Activated CD8-positive, alpha-beta memory T cell treated with anti-CD3 and anti-CD28 coated beads, Interleukin-2, amount 10 ng/mL, durations not matched to agents 7 days and 5 days (primary cell): ENCODE measurements at regions not wholly inside any gene's neighbourhood (a gene's known extent, or its start where the extent isn't known, plus 50 kb on each side); places are given as distances from the start of the nearest gene placed in this dataset.

ENCODE experiments used
- ATAC-seq: fragments of 150-1000 bp; cut with Tn5 transposase; one replicate; pipeline ENCODE4 v1.10.0; 2021; ENCODE audit warnings: moderate library complexity
- CTCF ChIA-PET: fragments of 350-600 bp; sonication (Branson Sonifier 250); formaldehyde crosslinking; loops from one replicate; lab custom pipeline; 2021; ENCODE audit warnings: antibody characterized with exemption; lab: Charles Lee
- DNase-seq: peaks from one replicate; pipeline ENCODE4 v3.0.0-alpha.2; 2020
- H3K27ac Mint-ChIP-seq: one replicate; pipeline ENCODE4 v1.8.0; 2021; ENCODE audit warnings: mild to moderate bottlenecking, mixed read lengths
- H3K27me3 Mint-ChIP-seq: one replicate; pipeline ENCODE4 v1.8.0; 2021; ENCODE audit warnings: mixed read lengths
- H3K36me3 Mint-ChIP-seq: one replicate; pipeline ENCODE4 v1.8.0; 2021; ENCODE audit warnings: mild to moderate bottlenecking, mixed read lengths
- H3K4me1 Mint-ChIP-seq: one replicate; pipeline ENCODE4 v1.8.0; 2021; ENCODE audit warnings: mixed read lengths
- H3K4me3 Mint-ChIP-seq: one replicate; pipeline ENCODE4 v1.8.0; 2021; ENCODE audit warnings: mild to moderate bottlenecking, moderate library complexity, mixed read lengths
- H3K9me3 Mint-ChIP-seq: one replicate; pipeline ENCODE4 v1.8.0; 2022; ENCODE audit warnings: low read depth, mixed read lengths

DNA sequence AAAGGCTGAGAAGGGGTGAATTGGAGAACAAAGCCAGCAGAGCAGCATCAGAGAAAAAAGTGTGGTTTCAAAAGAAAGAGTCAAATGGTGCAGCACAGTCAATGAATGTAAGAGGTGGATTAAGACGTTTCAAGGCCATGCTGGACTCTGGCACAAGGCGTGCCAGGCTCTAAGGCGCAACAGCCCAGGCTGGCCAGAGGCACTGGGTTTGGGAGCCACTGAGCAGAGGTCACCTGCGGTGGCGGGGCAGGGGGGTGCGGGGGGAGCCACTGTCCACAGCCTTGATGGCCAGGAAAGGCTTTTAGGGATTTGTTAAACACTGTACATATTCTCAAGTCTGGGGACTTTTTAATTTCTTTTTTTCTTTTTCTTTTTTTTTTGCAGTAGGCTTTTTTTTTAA, 222.5 kb upstream of the FAT1 start:
- no peaks in the 10 kb centered on the region for H3K27me3 Mint-ChIP-seq
- no peak overlapping the region for H3K27ac Mint-ChIP-seq
- CTCF ChIA-PET, result no interaction called here
- H3K4me1 Mint-ChIP-seq, result no peaks in the 10 kb centered on the region
- peaks cover 3% of the 10 kb centered on the region for H3K9me3 Mint-ChIP-seq
- DNase-seq (no peak), ATAC-seq (no peak)
- H3K36me3 Mint-ChIP-seq, result no peaks in the 10 kb centered on the region
- H3K4me3 Mint-ChIP-seq, result no peak overlapping the region

DNA sequence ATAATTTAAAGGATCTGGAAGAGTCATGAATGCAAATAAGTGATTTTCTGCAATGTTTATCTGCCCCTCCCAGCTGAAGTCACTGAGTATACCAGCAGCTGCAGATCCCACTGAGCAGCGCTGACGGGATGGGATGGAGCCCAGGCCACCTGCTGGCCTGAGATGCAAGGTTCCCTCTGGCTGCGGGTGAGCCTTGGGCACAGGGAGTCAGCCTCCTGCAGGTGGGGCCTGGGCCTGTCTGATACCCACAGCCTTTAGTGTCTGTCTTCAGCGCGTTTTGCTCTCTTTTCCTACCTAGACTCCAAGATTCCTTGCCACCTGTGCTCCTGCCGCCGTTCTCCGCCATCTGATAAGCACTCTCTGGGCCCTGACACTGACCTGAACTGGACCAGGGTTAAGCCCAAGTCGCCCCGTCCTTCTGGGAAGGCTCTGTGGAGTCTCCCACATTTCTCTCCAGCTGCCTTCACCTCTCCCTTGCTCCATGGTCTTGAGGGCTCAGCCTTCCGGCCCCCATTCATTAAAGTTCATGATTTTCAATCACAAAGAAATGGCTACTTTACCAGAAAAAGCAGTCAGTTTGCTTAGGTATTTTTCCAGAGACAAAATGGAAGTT, 223.1 kb upstream of the FAT1 start:
- H3K9me3 Mint-ChIP-seq, result peaks cover 3% of the 10 kb centered on the region
- CTCF ChIA-PET, result no interaction called here
- H3K4me1 Mint-ChIP-seq, result no peaks in the 10 kb centered on the region
- no peak overlapping the region for H3K27ac Mint-ChIP-seq
- ATAC-seq (no peak), DNase-seq (no peak)
- H3K4me3 Mint-ChIP-seq, result no peak overlapping the region
- H3K36me3 Mint-ChIP-seq, result no peaks in the 10 kb centered on the region
- H3K27me3 Mint-ChIP-seq, result no peaks in the 10 kb centered on the region

DNA sequence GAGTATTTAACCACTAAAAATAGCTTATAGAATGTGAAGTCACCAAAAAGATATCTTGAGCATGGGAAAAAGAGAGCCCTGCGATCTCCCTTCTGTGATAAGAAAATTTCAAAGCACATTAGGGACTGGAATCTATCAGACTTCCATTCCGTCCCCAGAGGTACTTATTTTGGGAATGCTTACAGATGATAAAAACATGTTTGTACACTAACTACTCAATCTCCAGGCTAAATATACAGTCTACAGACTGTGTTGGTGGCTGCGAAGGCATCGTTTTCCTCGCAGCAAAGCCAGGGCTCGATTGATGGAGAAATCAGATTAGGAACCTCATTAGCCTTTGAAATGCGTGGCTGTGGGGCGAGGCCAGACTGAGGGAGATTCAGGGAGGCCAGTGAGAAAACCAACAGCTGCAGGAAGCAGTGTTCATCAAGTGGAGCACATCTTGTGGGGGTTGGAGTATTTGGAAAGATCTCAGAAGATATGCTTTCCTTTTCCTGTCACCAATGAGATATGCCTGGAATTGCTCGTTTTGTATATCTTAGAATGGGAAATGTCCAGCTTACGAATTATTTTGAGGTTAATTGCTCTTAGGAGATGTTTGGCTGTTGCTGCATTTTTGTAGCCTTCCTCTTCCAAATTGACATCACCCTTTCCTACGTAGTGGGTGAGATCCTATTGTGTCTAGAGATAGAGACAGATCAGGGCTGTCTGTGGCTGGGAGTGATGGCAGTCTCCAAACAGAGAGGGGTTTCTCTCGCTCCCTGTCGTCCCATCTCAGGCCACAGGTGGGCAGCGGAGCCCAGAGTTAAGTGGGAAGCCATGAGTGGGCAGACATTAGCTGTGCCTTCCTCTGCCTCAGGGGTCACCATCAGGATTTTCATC, 224.9 kb upstream of the FAT1 start:
- H3K27me3 Mint-ChIP-seq, result no peaks in the 10 kb centered on the region
- H3K4me3 Mint-ChIP-seq, result no peak overlapping the region
- DNase-seq, result no peak
- ATAC-seq, result no peak
- H3K9me3 Mint-ChIP-seq, result peaks cover 3% of the 10 kb centered on the region
- no peak overlapping the region for H3K27ac Mint-ChIP-seq
- H3K36me3 Mint-ChIP-seq, result no peaks in the 10 kb centered on the region
- CTCF ChIA-PET, result no interaction called here
- H3K4me1 Mint-ChIP-seq, result no peaks in the 10 kb centered on the region

DNA sequence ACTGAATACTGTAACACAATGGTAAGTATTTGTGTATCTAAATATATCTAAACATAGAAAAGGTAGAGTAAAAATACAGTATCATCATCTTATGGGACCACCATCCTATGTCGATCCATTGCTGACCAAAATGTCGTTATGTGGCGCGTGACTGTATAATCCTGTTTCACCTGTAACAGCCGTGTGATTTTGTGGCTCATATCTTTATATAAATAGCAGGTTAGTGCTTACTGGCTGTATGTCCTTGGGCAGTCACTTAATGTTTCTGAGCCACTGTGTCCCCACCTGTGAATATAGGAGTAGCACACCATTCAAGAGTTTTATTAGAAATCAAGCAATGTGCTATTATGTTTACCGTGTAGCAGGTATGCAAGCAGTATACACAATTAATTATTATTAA, 226.2 kb upstream of the FAT1 start:
- Mint-ChIP-seq H3K9me3 (no peaks in the 10 kb centered on the region), H3K4me3 (no peak overlapping the region), H3K4me1 (no peaks in the 10 kb centered on the region), H3K27ac (no peak overlapping the region), H3K36me3 (no peaks in the 10 kb centered on the region), H3K27me3 (no peaks in the 10 kb centered on the region)
- CTCF ChIA-PET, result no interaction called here
- no peak for ATAC-seq
- DNase-seq, result no peak

DNA sequence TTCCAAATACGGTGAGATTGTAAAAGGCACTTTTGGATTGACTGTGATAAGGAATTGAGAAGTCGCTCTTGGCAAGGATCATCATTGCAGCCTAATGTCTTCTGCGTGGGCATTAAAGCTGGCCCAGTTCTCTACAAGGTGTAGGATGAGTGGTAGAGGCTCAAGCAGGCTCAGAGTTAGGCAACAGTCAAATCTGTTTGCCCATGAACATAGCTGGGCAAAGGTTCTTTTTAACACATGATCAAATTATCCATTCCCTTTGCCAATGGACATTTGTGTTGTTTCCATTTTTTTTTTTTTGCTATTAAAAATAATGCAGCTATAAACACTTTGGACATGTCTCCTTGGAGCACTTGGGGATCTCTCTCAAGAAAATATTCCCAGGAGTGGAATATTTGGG, 229.1 kb upstream of the FAT1 start:
- CTCF ChIA-PET, result no interaction called here
- no peak for DNase-seq
- H3K4me3 Mint-ChIP-seq, result no peak overlapping the region
- no peaks in the 10 kb centered on the region for H3K9me3 Mint-ChIP-seq
- H3K27me3 Mint-ChIP-seq, result no peaks in the 10 kb centered on the region
- no peak for ATAC-seq
- H3K27ac Mint-ChIP-seq, result no peak overlapping the region
- no peaks in the 10 kb centered on the region for H3K4me1 Mint-ChIP-seq
- no peaks in the 10 kb centered on the region for H3K36me3 Mint-ChIP-seq

DNA sequence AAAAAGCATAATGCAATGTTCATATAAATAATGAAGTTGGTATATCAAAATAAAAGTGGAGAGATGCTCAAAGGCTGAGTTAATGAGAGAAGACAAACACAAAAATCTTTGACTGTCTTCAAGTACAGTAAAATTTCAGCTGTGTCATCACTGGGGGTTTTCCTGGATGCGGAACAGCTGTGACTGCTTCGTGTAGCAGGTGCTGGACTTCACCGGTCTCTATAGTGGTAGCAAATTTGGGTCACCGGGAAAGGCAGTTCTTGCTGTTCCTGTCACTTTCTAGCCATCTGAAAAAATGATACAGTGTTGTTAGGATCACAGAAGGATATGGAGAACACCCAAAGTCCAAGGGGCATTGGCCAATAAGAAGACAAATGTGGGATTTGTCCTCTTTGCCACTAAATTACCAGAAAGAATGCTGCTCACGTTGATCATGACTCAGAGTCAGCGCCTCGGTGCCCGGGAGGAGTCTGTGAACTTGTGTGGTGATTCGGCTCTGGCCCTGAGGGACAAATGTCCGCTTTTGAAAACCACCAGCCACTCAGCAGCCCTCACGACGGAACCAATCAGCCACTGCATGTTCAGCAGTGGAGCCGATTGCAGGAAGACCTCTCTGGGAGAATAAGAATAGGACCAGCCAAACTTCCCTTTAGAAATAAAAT, 230.1 kb upstream of the FAT1 start:
- no peak for ATAC-seq
- no peak overlapping the region for H3K27ac Mint-ChIP-seq

DNA sequence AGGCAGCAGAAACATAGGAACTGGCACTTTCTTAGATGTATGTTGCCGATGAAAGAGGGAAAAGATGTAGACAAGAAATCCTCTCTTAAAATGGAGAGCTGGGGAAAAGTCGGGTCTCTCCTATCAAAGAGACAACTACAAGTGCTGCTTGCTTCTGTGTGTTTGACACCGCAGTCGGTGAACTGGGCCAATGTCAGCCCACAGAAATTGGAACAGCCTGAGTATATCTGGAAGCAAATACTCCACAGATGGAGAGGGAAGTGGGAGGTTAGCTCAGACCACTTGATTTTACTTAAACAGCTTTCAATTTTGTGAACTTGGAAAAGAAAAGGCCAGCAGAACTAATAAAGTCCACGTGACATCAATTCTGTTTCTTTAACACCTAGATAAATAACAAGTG, 230.9 kb upstream of the FAT1 start:
- Mint-ChIP-seq H3K27ac (no peak overlapping the region), H3K4me1 (no peaks in the 10 kb centered on the region), H3K4me3 (no peak overlapping the region), H3K27me3 (no peaks in the 10 kb centered on the region), H3K9me3 (no peaks in the 10 kb centered on the region), H3K36me3 (no peaks in the 10 kb centered on the region)
- no peak for ATAC-seq
- DNase-seq, result no peak
- CTCF ChIA-PET, result no interaction called here

More for the DNA sequence above, 230.1 kb upstream of the FAT1 start:
- no peaks in the 10 kb centered on the region for H3K36me3 Mint-ChIP-seq
- H3K4me3 Mint-ChIP-seq, result no peak overlapping the region
- no peaks in the 10 kb centered on the region for H3K27me3 Mint-ChIP-seq
- no peak for DNase-seq
- no peaks in the 10 kb centered on the region for H3K9me3 Mint-ChIP-seq
- CTCF ChIA-PET, result no interaction called here
- no peaks in the 10 kb centered on the region for H3K4me1 Mint-ChIP-seq

DNA sequence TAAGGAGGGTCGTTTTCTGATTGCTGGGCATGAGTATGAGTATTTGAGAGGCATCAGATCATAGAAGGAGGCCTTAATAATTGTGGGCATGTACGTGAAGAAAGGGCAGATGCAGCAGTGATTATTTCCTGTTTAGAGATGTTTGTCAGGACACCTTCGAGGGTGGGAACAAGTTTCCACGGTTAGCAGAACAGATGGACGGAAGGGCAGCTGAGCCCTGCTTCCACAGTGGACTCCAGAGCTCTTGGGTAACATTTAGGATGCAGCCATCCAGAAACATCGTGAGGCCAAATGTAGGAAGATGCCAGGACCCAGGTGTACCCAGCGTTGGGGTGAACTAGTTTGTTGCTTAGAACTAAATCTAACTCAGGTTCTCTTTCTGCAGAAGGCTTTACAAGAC, 231.3 kb upstream of the FAT1 start:
- Mint-ChIP-seq H3K27me3 (no peaks in the 10 kb centered on the region), H3K9me3 (no peaks in the 10 kb centered on the region), H3K4me3 (no peak overlapping the region), H3K4me1 (no peaks in the 10 kb centered on the region), H3K36me3 (no peaks in the 10 kb centered on the region), H3K27ac (no peak overlapping the region)
- ATAC-seq (no peak), DNase-seq (no peak)
- CTCF ChIA-PET, result no interaction called here

DNA sequence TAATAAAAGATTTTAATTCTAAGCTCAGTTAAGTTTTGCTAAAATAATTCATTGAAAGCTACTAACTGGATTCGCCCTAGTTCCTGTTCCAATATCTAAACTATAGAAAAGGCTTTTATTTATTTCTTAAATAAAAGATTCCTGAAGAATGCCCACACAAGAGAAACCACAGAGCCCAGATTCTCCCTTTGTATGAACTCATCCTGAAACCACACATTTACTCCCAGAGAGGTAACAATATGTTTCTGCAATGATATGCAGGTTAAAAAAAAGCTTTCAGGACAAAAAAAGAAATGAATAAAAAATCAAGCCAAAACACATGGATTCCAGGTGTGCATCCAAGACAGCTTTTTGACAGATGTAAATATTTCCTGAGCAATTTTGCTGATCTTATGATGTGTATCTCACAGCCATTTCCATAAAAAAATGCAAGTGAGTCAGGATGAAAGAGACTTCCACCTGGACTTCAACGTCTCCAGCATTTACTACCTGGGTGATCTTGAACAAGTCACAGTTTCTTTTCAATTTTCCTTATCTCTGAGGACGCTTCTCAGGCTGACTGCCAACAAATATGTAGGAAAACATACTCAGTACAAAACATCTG, 234.4 kb upstream of the FAT1 start:
- CTCF ChIA-PET, result no interaction called here
- H3K27me3 Mint-ChIP-seq, result no peaks in the 10 kb centered on the region
- ATAC-seq, result no peak
- no peaks in the 10 kb centered on the region for H3K4me1 Mint-ChIP-seq
- no peaks in the 10 kb centered on the region for H3K36me3 Mint-ChIP-seq
- H3K27ac Mint-ChIP-seq, result no peak overlapping the region
- no peak for DNase-seq
- H3K9me3 Mint-ChIP-seq, result no peaks in the 10 kb centered on the region
- H3K4me3 Mint-ChIP-seq, result no peak overlapping the region

DNA sequence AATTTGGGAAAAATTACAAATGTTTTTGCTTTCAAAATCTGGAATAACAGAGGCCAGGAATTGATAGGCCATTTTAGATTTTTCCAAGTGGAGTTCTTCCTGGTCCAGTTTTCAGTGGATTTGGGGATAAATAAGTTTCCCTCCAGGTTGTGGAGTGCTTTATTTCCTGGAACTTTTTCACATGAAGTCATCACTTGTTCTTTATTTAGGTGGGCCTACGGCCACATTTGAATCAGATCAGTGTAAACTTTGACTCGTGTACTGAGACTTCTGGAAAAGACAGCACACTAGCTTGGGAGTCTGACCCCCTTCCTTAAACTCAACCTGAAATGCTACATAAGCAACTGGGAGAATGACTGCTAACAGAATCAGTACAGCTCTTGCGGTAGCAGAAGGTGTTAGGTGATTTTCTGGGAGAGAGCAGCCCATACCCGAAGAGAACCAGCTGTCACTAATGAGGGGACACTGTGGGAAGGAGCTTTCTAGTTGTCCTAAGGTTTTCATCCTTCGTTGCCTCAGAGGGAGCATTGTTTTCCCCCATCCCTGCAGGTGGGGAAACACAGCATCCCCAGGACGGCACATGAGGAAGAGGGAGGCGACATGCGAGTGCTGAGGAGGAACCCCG, 235.2 kb upstream of the FAT1 start:
- Mint-ChIP-seq H3K4me1 (no peaks in the 10 kb centered on the region), H3K27me3 (no peaks in the 10 kb centered on the region), H3K4me3 (no peak overlapping the region), H3K27ac (no peak overlapping the region), H3K9me3 (no peaks in the 10 kb centered on the region), H3K36me3 (no peaks in the 10 kb centered on the region)
- DNase-seq, result no peak
- CTCF ChIA-PET, result no interaction called here
- no peak for ATAC-seq

DNA sequence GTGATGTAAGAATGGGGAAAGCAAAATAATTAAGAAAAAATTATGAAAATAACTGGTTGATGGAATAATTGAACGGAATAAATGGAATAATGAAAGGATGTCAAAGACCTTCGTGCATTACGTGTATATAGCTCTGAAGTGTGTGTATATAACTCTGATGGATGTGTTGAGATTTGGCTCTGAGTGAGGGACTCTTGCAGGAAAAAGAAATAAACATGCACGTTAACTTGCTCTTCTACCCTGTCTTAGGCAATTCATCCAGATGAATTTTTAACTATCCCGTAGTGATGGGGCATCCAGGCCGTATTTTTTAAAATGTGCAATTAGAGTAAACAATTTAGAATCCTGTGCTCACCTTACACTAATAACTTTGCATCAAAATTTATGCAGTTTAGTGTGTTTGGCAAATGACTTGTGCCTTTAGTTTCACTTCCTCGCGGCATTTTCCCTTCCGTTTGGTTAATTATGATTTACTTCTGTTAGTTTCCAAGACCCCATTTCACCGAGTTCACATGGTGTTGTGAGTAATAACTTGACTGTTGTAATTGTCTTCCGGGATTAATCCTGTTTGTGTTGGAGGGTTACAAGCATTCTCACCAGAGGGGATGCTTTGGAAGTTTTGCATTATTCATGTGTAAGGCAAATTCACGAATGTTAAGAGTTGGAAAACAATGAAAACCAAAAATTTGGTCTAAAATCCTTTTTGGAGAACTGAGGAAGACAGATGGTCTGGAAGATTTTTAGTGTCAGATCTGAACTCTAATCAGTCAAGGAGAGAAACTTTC, 256.5 kb upstream of the FAT1 start:
- Mint-ChIP-seq H3K4me3 (no peak overlapping the region), H3K27ac (no peak overlapping the region), H3K9me3 (peaks cover 2% of the 10 kb centered on the region), H3K4me1 (no peaks in the 10 kb centered on the region), H3K36me3 (no peaks in the 10 kb centered on the region), H3K27me3 (no peaks in the 10 kb centered on the region)
- DNase-seq, result no peak
- no peak for ATAC-seq
- CTCF ChIA-PET, result no interaction called here

DNA sequence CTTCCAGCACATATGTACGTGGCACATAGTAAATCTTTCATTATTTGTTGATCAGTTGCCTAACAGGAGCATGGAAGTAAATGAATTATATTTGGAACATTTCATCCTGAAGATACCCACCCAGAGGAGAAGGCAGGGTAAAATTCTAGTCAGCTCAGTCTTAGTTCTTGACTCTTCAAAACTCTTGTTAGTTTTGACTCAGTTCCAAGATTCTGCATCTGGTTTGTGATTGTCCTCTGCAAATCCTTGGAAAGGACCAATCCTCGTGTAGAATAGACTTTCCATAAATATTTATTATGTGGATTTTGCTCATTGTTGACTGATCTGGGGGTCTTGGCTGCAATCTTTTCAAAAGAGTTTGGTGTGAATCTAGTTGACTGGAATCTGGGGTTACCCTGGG, 257.5 kb upstream of the FAT1 start:
- DNase-seq (no peak), ATAC-seq (no peak)
- Mint-ChIP-seq H3K27me3 (no peaks in the 10 kb centered on the region), H3K36me3 (no peaks in the 10 kb centered on the region), H3K4me1 (no peaks in the 10 kb centered on the region), H3K4me3 (no peak overlapping the region), H3K9me3 (peaks cover 2% of the 10 kb centered on the region), H3K27ac (no peak overlapping the region)
- CTCF ChIA-PET, result no interaction called here

DNA sequence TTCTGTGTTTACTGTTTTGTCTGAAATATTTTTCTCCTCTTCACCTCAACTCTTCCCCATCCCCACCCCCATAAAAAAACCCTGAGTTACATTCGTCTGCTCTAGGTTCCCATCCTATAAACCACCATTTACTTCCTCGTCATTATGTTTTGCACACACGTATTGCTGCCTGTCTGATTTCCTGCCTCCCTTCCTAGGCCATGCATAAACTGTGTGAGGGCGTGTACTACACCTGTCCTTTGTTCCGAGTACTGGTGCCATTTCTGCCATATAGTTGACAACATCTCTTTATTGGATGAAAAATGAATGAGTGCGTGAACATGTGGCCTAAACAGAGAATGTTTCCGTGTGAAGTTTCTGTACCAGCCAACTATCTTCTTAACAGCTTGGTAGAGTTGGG, 258.5 kb upstream of the FAT1 start:
- ATAC-seq (no peak), DNase-seq (no peak)
- H3K36me3 Mint-ChIP-seq, result no peaks in the 10 kb centered on the region
- peaks cover 2% of the 10 kb centered on the region for H3K9me3 Mint-ChIP-seq
- no peaks in the 10 kb centered on the region for H3K27me3 Mint-ChIP-seq
- no peak overlapping the region for H3K4me3 Mint-ChIP-seq
- CTCF ChIA-PET, result no interaction called here
- no peak overlapping the region for H3K27ac Mint-ChIP-seq
- H3K4me1 Mint-ChIP-seq, result no peaks in the 10 kb centered on the region
